GM12878 (cell line): ENCODE measurements at regions not wholly inside any gene's neighbourhood (a gene's known extent, or its start where the extent isn't known, plus 50 kb on each side); places are given as distances from the start of the nearest gene placed in this dataset.

ENCODE experiments used
- HDGF ChIP-seq: fragments of 450-650 bp; IDR thresholded peaks from 2 replicates; pipeline ENCODE4 v1.6.1; 2016; ENCODE audit warnings: antibody characterized with exemption
- MXI1 ChIP-seq: fragments of 150-350 bp; IDR thresholded peaks from 2 replicates; pipeline ENCODE4 v1.6.1; 2011; ENCODE audit warnings: low read depth, mild to moderate bottlenecking, inconsistent platforms, low read length, improper control_type of control experiment
- RCOR1 ChIP-seq: conservative IDR thresholded peaks from 2 replicates; pipeline ENCODE4 v1.6.1; 2012; ENCODE audit warnings: low read depth, low read length, improper control_type of control experiment
- TF ChIP-seq, protein P1 (sequence below), 3 experiments: IDR thresholded peaks in 2 of 3; conservative IDR thresholded peaks in 1 of 3; 2 replicates each; pipeline ENCODE4 v1.5.1; 2011; ENCODE audit warnings: low read depth in 3 of 3, low read length in 3 of 3, mild to moderate bottlenecking in 3 of 3, control low read depth in 2 of 3, moderate library complexity in 2 of 3, inconsistent platforms in 1 of 3, mixed read lengths in 1 of 3; ENCODE audit not compliant: control insufficient read depth in 2 of 3, insufficient read depth in 1 of 3; ENCODE audit errors: extremely low read depth in 1 of 3

DNA sequence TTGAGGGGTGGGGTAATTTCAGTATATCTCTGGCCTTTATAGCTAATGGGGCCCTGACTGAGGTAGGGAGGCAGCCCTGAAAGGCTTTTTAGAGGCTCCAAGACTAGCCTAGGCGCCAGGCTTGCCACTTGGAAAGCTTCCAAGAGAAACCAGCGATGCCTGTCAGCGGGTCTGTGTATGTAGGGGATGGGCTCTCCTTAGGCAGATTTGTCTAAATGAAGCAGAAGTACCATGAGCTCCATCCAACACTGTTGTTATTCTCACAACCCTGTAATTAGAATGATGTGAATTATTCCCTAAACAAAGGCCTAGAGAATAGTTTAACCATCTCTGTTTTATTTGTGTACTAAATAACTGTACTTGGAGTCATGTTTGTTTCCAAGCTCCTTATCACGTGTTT is 138.1 kb downstream of the B3GNT2 start:
- no peak for TF ChIP-seq RCOR1
- TF ChIP-seq MXI1 = no peak
- TF ChIP-seq, protein P1, sequence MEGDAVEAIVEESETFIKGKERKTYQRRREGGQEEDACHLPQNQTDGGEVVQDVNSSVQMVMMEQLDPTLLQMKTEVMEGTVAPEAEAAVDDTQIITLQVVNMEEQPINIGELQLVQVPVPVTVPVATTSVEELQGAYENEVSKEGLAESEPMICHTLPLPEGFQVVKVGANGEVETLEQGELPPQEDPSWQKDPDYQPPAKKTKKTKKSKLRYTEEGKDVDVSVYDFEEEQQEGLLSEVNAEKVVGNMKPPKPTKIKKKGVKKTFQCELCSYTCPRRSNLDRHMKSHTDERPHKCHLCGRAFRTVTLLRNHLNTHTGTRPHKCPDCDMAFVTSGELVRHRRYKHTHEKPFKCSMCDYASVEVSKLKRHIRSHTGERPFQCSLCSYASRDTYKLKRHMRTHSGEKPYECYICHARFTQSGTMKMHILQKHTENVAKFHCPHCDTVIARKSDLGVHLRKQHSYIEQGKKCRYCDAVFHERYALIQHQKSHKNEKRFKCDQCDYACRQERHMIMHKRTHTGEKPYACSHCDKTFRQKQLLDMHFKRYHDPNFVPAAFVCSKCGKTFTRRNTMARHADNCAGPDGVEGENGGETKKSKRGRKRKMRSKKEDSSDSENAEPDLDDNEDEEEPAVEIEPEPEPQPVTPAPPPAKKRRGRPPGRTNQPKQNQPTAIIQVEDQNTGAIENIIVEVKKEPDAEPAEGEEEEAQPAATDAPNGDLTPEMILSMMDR (IDR thresholded peaks at IDR 0.05 in 2 of 3, conservative IDR thresholded peaks at IDR 0.05 in 1 of 3; ENCODE audit: control insufficient read depth in 2 of 3, extremely low read depth in 1 of 3, insufficient read depth in 1 of 3, low read depth in 3 of 3, low read length in 3 of 3) = no peak
- no peak for TF ChIP-seq HDGF
